ENCODE measurements at regions not wholly inside any gene's neighbourhood (a gene's known extent, or its start where the extent isn't known, plus 50 kb on each side); places are given as distances from the start of the nearest gene placed in this dataset.
A peak's percentile ranks its signal among the peaks of the same experiment; 100 is the strongest.

GRCh38 chr6:16982807-16983206, 119.0 kb upstream of the STMND1 start:
- intact Hi-C loops (cut with DNase I), result no loop called here
- no peak for DNase-seq (ENCODE audit: low spot score)

- intact Hi-C loops (cut with DNase I), result no loop called here
- no peak for DNase-seq (ENCODE audit: low spot score)
These were observed 122.0 kb upstream of the STMND1 start for GRCh38 chr6:16979677-16980370.

- no peak for DNase-seq (ENCODE audit: low spot score)
- intact Hi-C loops (cut with DNase I), result no loop called here
These were observed 123.2 kb upstream of the STMND1 start for GRCh38 chr6:16978686-16979085.

GRCh38 chr6:16976385-16977183, 125.3 kb upstream of the STMND1 start:
- intact Hi-C loops (cut with DNase I), result no loop called here
- DNase-seq (ENCODE audit: low spot score), result no peak

GRCh38 chr6:16974704-16975359, 127.0 kb upstream of the STMND1 start:
- DNase-seq (ENCODE audit: low spot score), result no peak
- intact Hi-C loops (cut with DNase I), result no loop called here

GRCh38 chr6:16974387-16974673, 127.5 kb upstream of the STMND1 start:
- DNase-seq (ENCODE audit: low spot score), result no peak
- intact Hi-C loops (cut with DNase I), result no loop called here

- no peak for DNase-seq (ENCODE audit: low spot score)
- intact Hi-C loops (cut with DNase I), result no loop called here
These were observed 128.1 kb upstream of the STMND1 start for GRCh38 chr6:16973545-16974386.

- DNase-seq (ENCODE audit: low spot score), result no peak
- intact Hi-C loops (cut with DNase I), result no loop called here
These were observed 128.8 kb upstream of the STMND1 start for GRCh38 chr6:16973051-16973450.

GRCh38 chr6:16972535-16972934, 129.3 kb upstream of the STMND1 start:
- DNase-seq (ENCODE audit: low spot score), result no peak
- intact Hi-C loops (cut with DNase I), result no loop called here

- intact Hi-C loops (cut with DNase I), result loop anchor here (10.0 kb wide), 3 partner anchors 115 to 205 kb away; partner anchors contain the start of gene ATXN1 (in 1 of the 2)
These were observed 131.9 kb upstream of the STMND1 start for GRCh38 chr6:16969699-16970655.

GRCh38 chr6:16968101-16968500, 133.7 kb upstream of the STMND1 start:
- DNase-seq (ENCODE audit: low spot score), result no peak
- intact Hi-C loops (cut with DNase I), result loop anchor here (10.0 kb wide), 3 partner anchors 117 to 203 kb away; partner anchors contain the start of gene ATXN1 (in 1 of the 2)

More at GRCh38 chr6:16969699-16970655, 131.9 kb upstream of the STMND1 start:
- no peak for DNase-seq (ENCODE audit: low spot score)

- intact Hi-C loops (cut with DNase I), result loop anchor here (10.0 kb wide), 3 partner anchors 117 to 203 kb away; partner anchors contain the start of gene ATXN1 (in 1 of the 2)
- DNase-seq (ENCODE audit: low spot score), result no peak
These were observed 134.4 kb upstream of the STMND1 start for GRCh38 chr6:16967470-16967817.

GRCh38 chr6:16966791-16967469, 134.9 kb upstream of the STMND1 start:
- intact Hi-C loops (cut with DNase I), result loop anchor here (10.0 kb wide), 3 partner anchors 118 to 202 kb away; partner anchors contain the start of gene ATXN1 (in 1 of the 2)
- no peak for DNase-seq (ENCODE audit: low spot score)

GRCh38 chr6:16965689-16966088, 136.2 kb upstream of the STMND1 start:
- intact Hi-C loops (cut with DNase I), result loop anchor here (2.0 to 10.0 kb wide), 4 partner anchors 119 to 635 kb away; partner anchors contain the start of gene ATXN1 (in 1 of the 2)
- DNase-seq (ENCODE audit: low spot score), result no peak

- intact Hi-C loops (cut with DNase I), result loop anchor here (2.0 to 10.0 kb wide), 4 partner anchors 120 to 634 kb away; partner anchors contain the start of gene ATXN1 (in 1 of the 2)
- peak; percentile 85 for DNase-seq (ENCODE audit: low spot score)
These were observed 137.0 kb upstream of the STMND1 start for GRCh38 chr6:16964553-16965499.

- intact Hi-C loops (cut with DNase I), result loop anchor here (10.0 kb wide), 3 partner anchors 123 to 197 kb away; partner anchors contain the start of gene ATXN1 (in 1 of the 2)
- DNase-seq (ENCODE audit: low spot score), result no peak
These were observed 140.3 kb upstream of the STMND1 start for GRCh38 chr6:16961577-16961976.
